DOHH2 (cell line): ENCODE measurements at regions not wholly inside any gene's neighbourhood (a gene's known extent, or its start where the extent isn't known, plus 50 kb on each side); places are given as distances from the start of the nearest gene placed in this dataset.

Source experiments
- H3F3A ChIP-seq: fragments of 200-600 bp; sonication (generic), shearing (Covaris generic); 2 replicates; pipeline ENCODE4 v1.6.0; 2016; ENCODE audit warnings: antibody characterized with exemption, mild to moderate bottlenecking; ENCODE audit not compliant: control insufficient read depth, insufficient read depth
- H3K27ac ChIP-seq: fragments of 200-600 bp; sonication (generic); 2 replicates; pipeline ENCODE4 v1.5.1; 2014; ENCODE audit warnings: low read depth, mild to moderate bottlenecking, low read length, moderate library complexity
- H3K27me3 ChIP-seq: fragments of 200-600 bp; sonication (generic); 2 replicates; pipeline ENCODE4 v1.6.1; 2014; ENCODE audit warnings: mild to moderate bottlenecking, low read length, mixed read lengths; ENCODE audit not compliant: control insufficient read depth
- H3K36me3 ChIP-seq: fragments of 200-600 bp; sonication (generic); 2 replicates; pipeline ENCODE4 v1.6.1; 2014; ENCODE audit warnings: mild to moderate bottlenecking, low read length, moderate library complexity, mixed read lengths; ENCODE audit not compliant: control insufficient read depth
- H3K4me1 ChIP-seq: fragments of 200-600 bp; sonication (generic); 2 replicates; pipeline ENCODE4 v1.6.1; 2014; ENCODE audit warnings: mild to moderate bottlenecking, low read length, mixed read lengths; ENCODE audit not compliant: control insufficient read depth
- H3K4me2 ChIP-seq: fragments of 200-600 bp; sonication (generic); 2 replicates; pipeline ENCODE4 v1.6.0; 2014; ENCODE audit warnings: mild to moderate bottlenecking, low read length, moderate library complexity
- H3K4me3 ChIP-seq: fragments of 200-600 bp; sonication (generic); 2 replicates; pipeline ENCODE4 v1.5.1; 2014; ENCODE audit warnings: mild to moderate bottlenecking, low read length, mixed read lengths
- H3K79me2 ChIP-seq: fragments of 200-600 bp; sonication (generic); 2 replicates; pipeline ENCODE4 v1.6.1; 2014; ENCODE audit warnings: mild to moderate bottlenecking, low read length, mixed read lengths; ENCODE audit not compliant: control insufficient read depth
- H3K9me2 ChIP-seq: fragments of 200-600 bp; sonication (generic); replicated peaks from 2 replicates; pipeline ENCODE4 v1.6.1; 2014; ENCODE audit warnings: mild to moderate bottlenecking, low read length, mixed read lengths; ENCODE audit not compliant: control insufficient read depth
- H3K9me3 ChIP-seq: fragments of 200-600 bp; sonication (generic); 2 replicates; pipeline ENCODE4 v1.6.1; 2014; ENCODE audit warnings: antibody characterized with exemption, low read length, mixed read lengths; ENCODE audit not compliant: control insufficient read depth, insufficient read depth
- H4K20me1 ChIP-seq: fragments of 200-600 bp; sonication (generic); 2 replicates; pipeline ENCODE4 v1.6.0; 2014; ENCODE audit warnings: low read depth, mild to moderate bottlenecking, antibody characterized with exemption, low read length, moderate library complexity; ENCODE audit not compliant: control insufficient read depth, insufficient read depth
- CTCF ChIP-seq: fragments of 200-600 bp; sonication (generic); IDR thresholded peaks from one replicate; pipeline ENCODE4 v1.5.1; 2014; ENCODE audit warnings: antibody characterized with exemption, mild to moderate bottlenecking, low read depth, low read length; ENCODE audit not compliant: poor library complexity, severe bottlenecking
- EZH2phosphoT487 ChIP-seq: fragments of 200-600 bp; sonication (generic); IDR thresholded peaks from 2 replicates; pipeline ENCODE4 v1.6.1; 2017; ENCODE audit warnings: borderline replicate concordance, mild to moderate bottlenecking, antibody characterized with exemption, low read length, moderate library complexity, mixed read lengths

GRCh38 chr4:20443015-20443805, 191.5 kb downstream of the SLIT2 start:
- no peak for TF ChIP-seq EZH2phosphoT487
- TF ChIP-seq CTCF, result no peak
- Histone ChIP-seq H3F3A (no peaks in the 10 kb centered on the region), H3K4me2 (no peak overlapping the region), H3K4me3 (no peak overlapping the region), H3K79me2 (no peaks in the 10 kb centered on the region), H3K27me3 (no peaks in the 10 kb centered on the region), H4K20me1 (no peaks in the 10 kb centered on the region), H3K9me2 (no peaks in the 10 kb centered on the region), H3K4me1 (no peaks in the 10 kb centered on the region), H3K27ac (no peak overlapping the region), H3K9me3 (no peaks in the 10 kb centered on the region), H3K36me3 (no peaks in the 10 kb centered on the region)

GRCh38 chr4:20444599-20445337, 193.1 kb downstream of the SLIT2 start:
- Histone ChIP-seq H3K9me2 (no peaks in the 10 kb centered on the region), H3K36me3 (no peaks in the 10 kb centered on the region), H3K4me2 (no peak overlapping the region), H3K9me3 (no peaks in the 10 kb centered on the region), H3F3A (no peaks in the 10 kb centered on the region), H3K79me2 (no peaks in the 10 kb centered on the region), H3K4me1 (no peaks in the 10 kb centered on the region), H3K27me3 (no peaks in the 10 kb centered on the region), H4K20me1 (no peaks in the 10 kb centered on the region), H3K27ac (no peak overlapping the region), H3K4me3 (no peak overlapping the region)
- TF ChIP-seq CTCF (no peak), EZH2phosphoT487 (no peak)

GRCh38 chr4:20445933-20446723, 194.4 kb downstream of the SLIT2 start:
- H3K27ac ChIP-seq, result no peak overlapping the region
- H3K4me2 ChIP-seq, result no peak overlapping the region
- H3K4me1 ChIP-seq, result no peaks in the 10 kb centered on the region
- H3K27me3 ChIP-seq, result no peaks in the 10 kb centered on the region
- H3K4me3 ChIP-seq, result no peak overlapping the region
- no peaks in the 10 kb centered on the region for H4K20me1 ChIP-seq
- H3K36me3 ChIP-seq, result no peaks in the 10 kb centered on the region
- no peaks in the 10 kb centered on the region for H3K79me2 ChIP-seq
- no peaks in the 10 kb centered on the region for H3K9me2 ChIP-seq
- H3K9me3 ChIP-seq, result no peaks in the 10 kb centered on the region
- TF ChIP-seq CTCF, result no peak
- no peak for TF ChIP-seq EZH2phosphoT487
- H3F3A ChIP-seq, result no peaks in the 10 kb centered on the region
